H9 (cell line): ENCODE measurements at regions not wholly inside any gene's neighbourhood (a gene's known extent, or its start where the extent isn't known, plus 50 kb on each side); places are given as distances from the start of the nearest gene placed in this dataset.

Source experiments
- DNase-seq: peaks from one replicate; pipeline ENCODE4 v3.0.0-alpha.2; 2017
- H2AFZ ChIP-seq: one replicate; pipeline ENCODE4 v1.6.1; 2013; ENCODE audit warnings: mild to moderate bottlenecking, low read length, control low read depth, moderate library complexity
- H2AK5ac ChIP-seq: 2 replicates; pipeline ENCODE4 v1.6.1; 2013; ENCODE audit warnings: low read length, control low read depth, mixed read lengths; ENCODE audit not compliant: insufficient read length
- H2BK120ac ChIP-seq: one replicate; pipeline ENCODE4 v1.6.1; 2013; ENCODE audit warnings: low read depth, mild to moderate bottlenecking, low read length, control low read depth, inconsistent platforms; ENCODE audit not compliant: poor library complexity, severe bottlenecking
- H2BK12ac ChIP-seq: 2 replicates; pipeline ENCODE4 v1.6.1; 2013; ENCODE audit warnings: low read length, control low read depth, mixed read lengths, low read depth; ENCODE audit not compliant: insufficient read length
- H2BK15ac ChIP-seq: 2 replicates; pipeline ENCODE4 v1.6.1; 2013; ENCODE audit warnings: low read depth, low read length, control low read depth
- H2BK20ac ChIP-seq: one replicate; pipeline ENCODE4 v1.6.1; 2013; ENCODE audit warnings: low read depth, mild to moderate bottlenecking, low read length, control low read depth, inconsistent platforms; ENCODE audit not compliant: poor library complexity, severe bottlenecking
- H2BK5ac ChIP-seq: 2 replicates; pipeline ENCODE4 v1.6.1; 2013; ENCODE audit warnings: low read length, control low read depth, mixed read lengths; ENCODE audit not compliant: insufficient read length
- H3K14ac ChIP-seq: 2 replicates; pipeline ENCODE4 v1.6.1; 2013; ENCODE audit warnings: low read length, control low read depth; ENCODE audit not compliant: insufficient read depth
- H3K18ac ChIP-seq: 2 replicates; pipeline ENCODE4 v1.6.1; 2013; ENCODE audit warnings: low read depth, mild to moderate bottlenecking, mixed read lengths, low read length, control low read depth; ENCODE audit not compliant: insufficient read length
- H3K23ac ChIP-seq: 2 replicates; pipeline ENCODE4 v1.6.1; 2013; ENCODE audit warnings: low read length, control low read depth, mixed read lengths, low read depth; ENCODE audit not compliant: insufficient read length
- H3K23me2 ChIP-seq: 2 replicates; pipeline ENCODE4 v1.6.1; 2013; ENCODE audit warnings: low read depth, mild to moderate bottlenecking, mixed read lengths, low read length, control low read depth; ENCODE audit not compliant: insufficient read length, poor library complexity, severe bottlenecking
- H3K27ac ChIP-seq: 2 replicates; pipeline ENCODE4 v1.5.1; 2013; ENCODE audit warnings: low read length, control low read depth, mixed read lengths, low read depth; ENCODE audit not compliant: insufficient read length
- H3K27me3 ChIP-seq: 2 replicates; pipeline ENCODE4 v1.6.1; 2013; ENCODE audit warnings: low read length, control low read depth, inconsistent platforms; ENCODE audit not compliant: insufficient read depth
- H3K4ac ChIP-seq: 2 replicates; pipeline ENCODE4 v1.6.1; 2013; ENCODE audit warnings: low read depth, mild to moderate bottlenecking, control low read depth, inconsistent platforms, low read length, moderate library complexity
- H3K4me1 ChIP-seq: 2 replicates; pipeline ENCODE4 v1.6.1; 2013; ENCODE audit warnings: low read length, control low read depth, inconsistent platforms; ENCODE audit not compliant: insufficient read depth
- H3K4me2 ChIP-seq: 2 replicates; pipeline ENCODE4 v1.6.1; 2013; ENCODE audit warnings: low read length, control low read depth, mixed read lengths; ENCODE audit not compliant: insufficient read length, insufficient read depth
- H3K56ac ChIP-seq: 2 replicates; pipeline ENCODE4 v1.6.1; 2013; ENCODE audit warnings: low read depth, mild to moderate bottlenecking, mixed read lengths, low read length, control low read depth; ENCODE audit not compliant: insufficient read length
- H3K79me1 ChIP-seq: 2 replicates; pipeline ENCODE4 v1.6.1; 2013; ENCODE audit warnings: low read depth, mild to moderate bottlenecking, moderate library complexity, low read length, control low read depth, inconsistent platforms; ENCODE audit not compliant: insufficient read depth, poor library complexity, severe bottlenecking
- H3K79me2 ChIP-seq: 2 replicates; pipeline ENCODE4 v1.6.1; 2013; ENCODE audit warnings: low read length, control low read depth, inconsistent platforms; ENCODE audit not compliant: insufficient read depth
- H3K9ac ChIP-seq: 2 replicates; pipeline ENCODE4 v1.6.1; 2013; ENCODE audit warnings: low read length, control low read depth, mixed read lengths; ENCODE audit not compliant: insufficient read length; ENCODE audit errors: extremely low read depth
- H3K9me3 ChIP-seq: one replicate; pipeline ENCODE4 v1.6.1; 2013; ENCODE audit warnings: low read depth, low read length, inconsistent platforms; ENCODE audit not compliant: control insufficient read depth
- H3T11ph ChIP-seq: one replicate; pipeline ENCODE4 v1.6.1; 2013; ENCODE audit warnings: mild to moderate bottlenecking, low read length, control low read depth, inconsistent platforms
- H4K20me1 ChIP-seq: one replicate; pipeline ENCODE4 v1.6.1; 2013; ENCODE audit not compliant: control insufficient read depth, insufficient read length, insufficient read depth
- H4K5ac ChIP-seq: 2 replicates; pipeline ENCODE4 v1.6.1; 2013; ENCODE audit warnings: low read depth, mild to moderate bottlenecking, mixed read lengths, low read length, control low read depth; ENCODE audit not compliant: insufficient read length
- H4K8ac ChIP-seq: replicated peaks from 2 replicates; pipeline ENCODE4 v1.6.1; 2013; ENCODE audit warnings: low read length, control low read depth, mixed read lengths, low read depth; ENCODE audit not compliant: insufficient read length
- H4K91ac ChIP-seq: 2 replicates; pipeline ENCODE4 v1.6.1; 2013; ENCODE audit warnings: low read depth, mild to moderate bottlenecking, moderate library complexity, mixed read lengths, low read length, control low read depth; ENCODE audit not compliant: insufficient read length
- H3K27ac Mint-ChIP-seq, 3 experiments: 2 replicates in 2 of 3; 3 replicates in 1 of 3; pipeline ENCODE4 v1.8.0; 2020 to 2021; ENCODE audit warnings: mixed read lengths in 3 of 3, mild to moderate bottlenecking in 1 of 3, moderate library complexity in 1 of 3
- H3K27me3 Mint-ChIP-seq: 2 replicates; pipeline ENCODE4 v1.8.0; 2021; ENCODE audit warnings: low read depth, mild to moderate bottlenecking, moderate library complexity, mixed read lengths
- H3K36me3 Mint-ChIP-seq, 3 experiments: 2 replicates in 2 of 3; 3 replicates in 1 of 3; pipeline ENCODE4 v1.8.0; 2020 to 2021; ENCODE audit warnings: low read depth in 3 of 3, mixed read lengths in 3 of 3; ENCODE audit not compliant: insufficient read depth in 1 of 3
- H3K4me1 Mint-ChIP-seq, 2 experiments: 2 replicates each; pipeline ENCODE4 v1.8.0; 2020; ENCODE audit warnings: mixed read lengths in 2 of 2
- H3K4me3 Mint-ChIP-seq, 2 experiments: 2 replicates in 1 of 2; 3 replicates in 1 of 2; pipeline ENCODE4 v1.8.0; 2020 to 2021; ENCODE audit warnings: mild to moderate bottlenecking in 2 of 2, mixed read lengths in 2 of 2, moderate library complexity in 1 of 2
- H3K9me3 Mint-ChIP-seq, 2 experiments: 2 replicates in 1 of 2; 3 replicates in 1 of 2; pipeline ENCODE4 v1.8.0; 2020; ENCODE audit warnings: mild to moderate bottlenecking in 2 of 2, mixed read lengths in 2 of 2, moderate library complexity in 1 of 2
- CTCF ChIP-seq: fragments of 200-600 bp; sonication (generic); conservative IDR thresholded peaks from 3 replicates; pipeline ENCODE4 v1.8.0; 2021; ENCODE audit warnings: antibody characterized with exemption, mild to moderate bottlenecking
- WGBS: extraction: QIAGEN DNeasy Blood & Tissue Kit; methylation state at CpG from one replicate; pipeline ENCODE4 v1.1.7; 2013; ENCODE audit warnings: missing lambda C conversion rate, low lambda C conversion rate, mixed read lengths; ENCODE audit not compliant: insufficient read length; ENCODE audit errors: extremely low coverage; 5-methylcytosine and 5-hydroxymethylcytosine counted together

GRCh38 chr1:30484668-30485067 lies 238.7 kb downstream of the MATN1 start:
- H3K4me1 Mint-ChIP-seq = peaks cover 0 to 3% of the 10 kb centered on the region in 2 experiments; a peak in 1 of 4 replicates

More at GRCh38 chr1:30484668-30485067, 238.7 kb downstream of the MATN1 start:
- H4K20me1 ChIP-seq = no peaks in the 10 kb centered on the region
- peaks cover 38% of the 10 kb centered on the region in 2 experiments for H3K9me3 Mint-ChIP-seq
- H3K36me3 Mint-ChIP-seq = peaks cover 9 to 17% (median 17%) of the 10 kb centered on the region in 3 experiments
- no peak overlapping the region for H2BK20ac ChIP-seq
- no peak overlapping the region for H2BK15ac ChIP-seq
- H3K27ac ChIP-seq = no peak overlapping the region
- H3K27me3 ChIP-seq = no peaks in the 10 kb centered on the region
- H2BK120ac ChIP-seq = no peak overlapping the region
- WGBS = no CpG with 5 or more reads among the region's 1 CpG
- H4K8ac ChIP-seq = no peak overlapping the region
- H3T11ph ChIP-seq = no peak overlapping the region
- TF ChIP-seq CTCF = no peak
- H3K23ac ChIP-seq = no peak overlapping the region
- H3K27ac Mint-ChIP-seq = no peak overlapping the region
- H3K23me2 ChIP-seq = no peaks in the 10 kb centered on the region
- no peaks in the 10 kb centered on the region for H3K79me1 ChIP-seq
- H2BK5ac ChIP-seq = no peak overlapping the region
- no peak overlapping the region for H3K4me3 Mint-ChIP-seq
- DNase-seq = no peak
- H3K27me3 Mint-ChIP-seq = peaks cover 17% of the 10 kb centered on the region
- H4K5ac ChIP-seq = no peak overlapping the region
- no peak overlapping the region for H3K56ac ChIP-seq
- H3K9ac ChIP-seq = no peak overlapping the region
- H2AK5ac ChIP-seq = no peak overlapping the region
- no peak overlapping the region for H2BK12ac ChIP-seq
- H3K79me2 ChIP-seq = no peaks in the 10 kb centered on the region
- H2AFZ ChIP-seq = no peak overlapping the region
- no peak overlapping the region for H4K91ac ChIP-seq
- peaks cover 17% of the 10 kb centered on the region for H3K9me3 ChIP-seq
- H3K4ac ChIP-seq = no peak overlapping the region
- H3K14ac ChIP-seq = no peak overlapping the region
- no peak overlapping the region for H3K4me2 ChIP-seq
- no peak overlapping the region for H3K18ac ChIP-seq
- H3K4me1 ChIP-seq = no peaks in the 10 kb centered on the region
